ENCODE measurements at regions not wholly inside any gene's neighbourhood (a gene's known extent, or its start where the extent isn't known, plus 50 kb on each side); places are given as distances from the start of the nearest gene placed in this dataset.

DNA sequence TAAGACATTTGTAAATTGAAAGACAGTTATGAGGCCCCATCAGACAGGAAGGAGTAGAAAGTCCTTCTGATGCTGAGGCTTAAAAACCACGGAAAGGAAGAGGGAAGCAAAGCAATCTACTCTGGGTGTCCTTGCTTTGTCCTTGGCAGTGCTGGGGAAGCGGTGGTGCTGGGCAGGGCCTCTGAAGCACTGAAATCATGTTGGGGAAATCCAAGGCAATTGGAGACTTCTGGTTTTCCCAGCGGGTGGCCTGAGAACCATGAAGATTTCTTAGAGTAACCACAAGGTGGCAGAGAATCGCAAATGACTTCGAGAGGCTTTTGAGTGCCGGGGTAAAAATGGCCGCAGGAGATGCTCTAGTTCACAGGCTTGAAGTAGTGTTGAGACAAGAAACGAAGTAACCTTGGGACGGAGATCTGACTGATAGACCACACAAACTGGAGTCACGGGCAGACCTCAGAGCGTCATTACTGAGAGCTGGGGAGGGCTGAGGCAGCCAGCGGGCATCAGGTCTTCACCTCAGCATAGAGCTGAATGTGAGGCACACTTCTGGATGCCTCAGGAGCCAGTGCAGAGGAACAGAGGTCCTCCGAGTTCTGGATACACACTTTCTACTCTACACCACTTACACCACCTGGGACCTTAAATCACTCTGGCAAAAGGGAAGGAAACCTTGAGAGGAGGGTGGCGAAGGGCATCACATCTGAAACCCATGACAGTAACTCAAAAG, 130.7 kb upstream of the GPRIN3 start:
- no peak for DNase-seq (ENCODE audit: extremely low read depth, low read depth)
- TF ChIP-seq, protein P1, sequence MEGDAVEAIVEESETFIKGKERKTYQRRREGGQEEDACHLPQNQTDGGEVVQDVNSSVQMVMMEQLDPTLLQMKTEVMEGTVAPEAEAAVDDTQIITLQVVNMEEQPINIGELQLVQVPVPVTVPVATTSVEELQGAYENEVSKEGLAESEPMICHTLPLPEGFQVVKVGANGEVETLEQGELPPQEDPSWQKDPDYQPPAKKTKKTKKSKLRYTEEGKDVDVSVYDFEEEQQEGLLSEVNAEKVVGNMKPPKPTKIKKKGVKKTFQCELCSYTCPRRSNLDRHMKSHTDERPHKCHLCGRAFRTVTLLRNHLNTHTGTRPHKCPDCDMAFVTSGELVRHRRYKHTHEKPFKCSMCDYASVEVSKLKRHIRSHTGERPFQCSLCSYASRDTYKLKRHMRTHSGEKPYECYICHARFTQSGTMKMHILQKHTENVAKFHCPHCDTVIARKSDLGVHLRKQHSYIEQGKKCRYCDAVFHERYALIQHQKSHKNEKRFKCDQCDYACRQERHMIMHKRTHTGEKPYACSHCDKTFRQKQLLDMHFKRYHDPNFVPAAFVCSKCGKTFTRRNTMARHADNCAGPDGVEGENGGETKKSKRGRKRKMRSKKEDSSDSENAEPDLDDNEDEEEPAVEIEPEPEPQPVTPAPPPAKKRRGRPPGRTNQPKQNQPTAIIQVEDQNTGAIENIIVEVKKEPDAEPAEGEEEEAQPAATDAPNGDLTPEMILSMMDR (IDR thresholded peaks at IDR 0.05; ENCODE audit: low read depth, low read length), result peak; percentile 33

DNA sequence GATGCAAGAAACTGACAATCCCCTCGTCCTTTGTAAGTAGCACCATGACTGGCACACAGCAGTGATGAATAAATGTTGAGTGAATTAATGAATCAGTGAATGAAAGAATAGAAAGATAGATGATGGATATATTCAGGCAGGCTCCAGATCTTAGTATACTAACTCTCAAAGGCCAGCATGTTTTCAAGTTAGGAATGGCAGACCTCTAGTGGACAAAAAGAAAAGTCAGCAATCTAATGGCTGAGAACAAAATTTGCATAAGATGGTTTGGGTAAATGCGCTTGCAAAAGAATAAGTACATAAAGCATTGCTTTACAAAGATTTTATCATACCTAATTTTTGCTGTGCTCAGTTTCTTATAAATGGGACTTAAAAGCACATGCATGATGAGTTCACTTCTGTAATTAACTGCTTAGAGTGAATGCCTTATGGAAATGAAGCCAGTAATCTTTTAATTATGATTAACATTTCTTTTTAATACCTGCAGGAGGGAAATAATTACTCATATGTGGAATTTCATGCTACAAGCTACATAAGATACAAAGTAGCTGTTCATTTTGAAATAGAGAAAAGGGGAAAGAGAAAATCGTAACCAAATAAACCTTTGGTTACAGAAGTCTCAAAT, 126.9 kb upstream of the GPRIN3 start:
- TF ChIP-seq, protein P1 (IDR thresholded peaks at IDR 0.05; ENCODE audit: low read depth, low read length), result peak; percentile 86
- DNase-seq (ENCODE audit: extremely low read depth, low read depth), result no peak

DNA sequence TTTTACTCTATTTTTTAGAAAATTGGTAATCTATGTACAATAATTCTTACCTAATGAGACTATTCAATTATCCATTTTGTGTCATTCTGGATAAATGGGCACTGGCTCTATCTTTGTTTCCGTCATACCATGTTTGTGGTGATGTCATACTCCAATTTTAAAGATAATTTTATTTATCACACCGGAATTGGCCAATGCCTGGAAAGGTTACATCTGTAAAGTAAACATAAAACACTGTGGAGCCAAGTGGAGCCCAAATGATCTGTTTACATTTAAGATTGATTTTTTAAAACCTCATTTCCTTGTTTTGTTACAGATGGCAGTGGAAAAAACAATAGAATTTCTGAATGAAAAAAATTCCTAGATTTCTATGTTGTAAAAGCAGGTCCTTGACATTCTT, 120.2 kb upstream of the GPRIN3 start:
- TF ChIP-seq, protein P1 (IDR thresholded peaks at IDR 0.05; ENCODE audit: low read depth, low read length), result no peak
- no peak for DNase-seq (ENCODE audit: extremely low read depth, low read depth)

DNA sequence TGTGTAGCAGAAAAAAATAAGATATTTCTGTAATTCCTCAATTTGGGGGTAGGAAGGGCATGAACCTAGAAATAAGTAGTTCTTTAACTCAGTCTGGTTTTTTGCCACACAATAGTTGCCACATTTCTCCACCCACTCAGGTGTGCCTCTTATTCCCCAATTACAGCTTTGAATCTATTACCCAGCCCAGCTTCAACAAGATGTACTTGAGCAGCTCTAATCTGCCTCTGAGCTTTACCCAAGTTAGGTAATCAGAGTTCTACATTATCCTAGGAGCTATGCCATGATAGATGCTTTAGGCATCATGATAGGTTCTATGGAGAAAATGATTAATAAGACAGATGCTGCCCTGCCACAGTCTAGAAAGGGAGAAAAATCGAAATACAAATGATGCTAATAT, 117.4 kb upstream of the GPRIN3 start:
- no peak for DNase-seq (ENCODE audit: extremely low read depth, low read depth)
- TF ChIP-seq, protein P1 (IDR thresholded peaks at IDR 0.05; ENCODE audit: low read depth, low read length), result no peak

DNA sequence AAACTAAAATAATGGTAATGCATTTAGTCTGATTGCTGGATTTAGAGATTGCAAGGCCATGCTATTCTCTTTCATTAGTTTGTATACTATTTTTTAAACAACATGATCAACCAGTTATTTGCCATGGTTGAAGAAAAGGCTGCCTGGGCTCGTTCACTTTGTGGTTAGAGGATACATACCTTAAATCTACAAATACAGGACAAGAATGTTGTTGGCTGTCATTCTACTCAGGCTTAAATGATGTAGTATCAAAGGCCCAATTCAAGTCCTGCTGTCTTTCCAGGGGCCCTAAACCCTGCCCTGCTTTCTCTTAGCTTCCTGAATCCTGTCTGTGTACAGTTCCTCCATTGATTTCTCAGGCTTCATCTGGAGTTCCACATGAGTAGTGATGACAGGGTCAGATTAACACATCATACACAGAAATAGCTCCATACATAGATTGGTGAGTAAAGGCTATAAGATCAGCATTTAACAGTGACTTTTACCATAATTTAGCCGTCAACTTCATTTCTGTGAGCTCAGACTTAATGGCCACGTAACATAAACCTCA, 114.9 kb upstream of the GPRIN3 start:
- DNase-seq (ENCODE audit: extremely low read depth, low read depth), result no peak
- TF ChIP-seq, protein P1 (IDR thresholded peaks at IDR 0.05; ENCODE audit: low read depth, low read length), result no peak

DNA sequence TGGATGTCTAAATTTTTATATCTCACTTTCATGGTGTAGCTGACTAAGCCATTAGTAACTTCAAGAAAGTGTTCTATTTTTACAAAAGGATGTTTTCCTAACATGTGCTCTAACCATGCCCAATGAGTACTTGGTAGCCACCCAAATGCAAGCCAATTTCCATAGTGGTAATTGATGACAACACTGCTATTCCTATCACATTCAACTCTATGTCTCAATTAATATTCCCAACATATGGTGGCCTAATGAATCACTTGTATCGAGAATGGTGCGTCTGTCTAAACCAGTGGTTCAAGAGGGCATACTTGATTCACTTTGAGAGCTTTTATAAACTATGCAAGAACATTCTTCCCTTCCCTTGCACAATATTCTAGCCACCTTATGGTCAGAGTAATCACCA, 112.9 kb upstream of the GPRIN3 start:
- DNase-seq (ENCODE audit: extremely low read depth, low read depth), result no peak
- TF ChIP-seq, protein P1 (IDR thresholded peaks at IDR 0.05; ENCODE audit: low read depth, low read length), result no peak

DNA sequence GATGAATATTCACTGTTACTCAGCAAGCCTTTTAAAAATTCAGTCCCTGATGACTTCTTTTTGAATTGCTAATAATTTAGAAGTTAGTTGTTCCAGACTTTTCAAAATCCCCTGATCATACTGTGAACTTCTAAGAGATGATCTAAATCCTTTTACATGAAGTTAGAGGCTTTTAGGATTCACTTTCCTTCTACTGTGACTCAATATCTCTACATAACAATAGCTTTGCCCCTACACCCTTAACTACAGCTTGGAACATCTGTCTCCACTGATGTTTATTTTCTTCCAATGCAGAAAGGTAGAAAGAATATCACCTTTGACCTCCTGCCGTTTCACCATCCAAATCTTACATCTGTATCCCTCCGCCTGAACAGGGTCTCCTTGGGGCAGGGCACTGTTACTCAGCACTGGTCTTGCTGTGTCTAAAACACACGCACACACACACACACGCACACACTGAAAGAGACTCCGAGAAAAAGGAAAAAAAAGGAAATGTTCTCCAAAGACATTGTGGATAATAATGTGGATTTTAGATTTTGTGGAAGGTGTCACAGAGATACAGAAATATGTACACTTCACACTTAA, 111.6 kb upstream of the GPRIN3 start:
- TF ChIP-seq, protein P1 (IDR thresholded peaks at IDR 0.05; ENCODE audit: low read depth, low read length), result no peak
- DNase-seq (ENCODE audit: extremely low read depth, low read depth), result no peak
